GM23338 (cell line): ENCODE measurements at regions not wholly inside any gene's neighbourhood (a gene's known extent, or its start where the extent isn't known, plus 50 kb on each side); places are given as distances from the start of the nearest gene placed in this dataset.

Experiments used
- ATAC-seq: fragments of 200-7000 bp; cut with Tn5 transposase; 3 replicates; pipeline ENCODE4 v1.9.1; 2020
- DNase-seq: peaks from one replicate; pipeline ENCODE4 v3.0.0-alpha.2; 2015; ENCODE audit warnings: low spot score
- H2AFZ ChIP-seq: fragments of 200-600 bp; sonication (generic); 2 replicates; pipeline ENCODE4 v1.8.0; 2016; ENCODE audit warnings: antibody characterized with exemption, mild to moderate bottlenecking, moderate library complexity
- H3F3A ChIP-seq: fragments of 200-600 bp; sonication (generic); replicated peaks from 2 replicates; pipeline ENCODE4 v1.8.0; 2017; ENCODE audit warnings: antibody characterized with exemption, mixed run types, low read depth
- H3K27ac ChIP-seq: fragments of 200-600 bp; sonication (generic); 2 replicates; pipeline ENCODE4 v1.6.1; 2016; ENCODE audit warnings: low read depth
- H3K27me3 ChIP-seq: fragments of 200-600 bp; sonication (generic); 2 replicates; pipeline ENCODE4 v1.8.0; 2016; ENCODE audit warnings: mild to moderate bottlenecking, mixed run types, moderate library complexity; ENCODE audit not compliant: insufficient read depth
- H3K36me3 ChIP-seq: fragments of 200-600 bp; sonication (generic); 2 replicates; pipeline ENCODE4 v1.8.0; 2016; ENCODE audit warnings: mild to moderate bottlenecking; ENCODE audit not compliant: insufficient read depth
- H3K4me1 ChIP-seq: fragments of 200-600 bp; sonication (generic); 2 replicates; pipeline ENCODE4 v1.8.0; 2016; ENCODE audit warnings: mild to moderate bottlenecking, moderate library complexity; ENCODE audit not compliant: insufficient read depth
- H3K4me2 ChIP-seq: fragments of 200-600 bp; sonication (generic); 2 replicates; pipeline ENCODE4 v1.7.1; 2017; ENCODE audit warnings: mixed run types
- H3K4me3 ChIP-seq: fragments of 200-600 bp; sonication (generic); 2 replicates; pipeline ENCODE4 v1.6.1; 2016; ENCODE audit warnings: mixed run types
- H3K79me2 ChIP-seq: fragments of 200-600 bp; sonication (generic); replicated peaks from 2 replicates; pipeline ENCODE4 v1.8.0; 2017; ENCODE audit warnings: mild to moderate bottlenecking; ENCODE audit not compliant: insufficient read depth
- H3K9me2 ChIP-seq: fragments of 200-600 bp; sonication (generic); 2 replicates; pipeline ENCODE4 v1.8.0; 2017; ENCODE audit not compliant: insufficient read depth
- H4K20me1 ChIP-seq: fragments of 200-600 bp; sonication (generic); replicated peaks from 2 replicates; pipeline ENCODE4 v1.8.0; 2017; ENCODE audit warnings: mild to moderate bottlenecking; ENCODE audit not compliant: insufficient read depth
- H3K27ac Mint-ChIP-seq: 2 replicates; pipeline ENCODE4 v1.8.0; 2020; ENCODE audit warnings: inconsistent platforms, mild to moderate bottlenecking, moderate library complexity, mixed read lengths
- H3K27me3 Mint-ChIP-seq: 3 replicates; pipeline ENCODE4 v1.8.0; 2022; ENCODE audit warnings: low read depth, mild to moderate bottlenecking, moderate library complexity, mixed read lengths, inconsistent platforms; ENCODE audit not compliant: insufficient read depth, poor library complexity
- H3K36me3 Mint-ChIP-seq: 3 replicates; pipeline ENCODE4 v1.8.0; 2021; ENCODE audit warnings: low read depth, mild to moderate bottlenecking, inconsistent platforms, moderate library complexity, mixed read lengths
- H3K4me1 Mint-ChIP-seq: 3 replicates; pipeline ENCODE4 v1.8.0; 2020; ENCODE audit warnings: mild to moderate bottlenecking, inconsistent platforms, mixed read lengths
- H3K4me3 Mint-ChIP-seq: 3 replicates; pipeline ENCODE4 v1.8.0; 2021; ENCODE audit warnings: moderate library complexity, mild to moderate bottlenecking, inconsistent platforms, mixed read lengths
- H3K9me3 Mint-ChIP-seq: 3 replicates; pipeline ENCODE4 v1.8.0; 2020; ENCODE audit warnings: moderate library complexity, mild to moderate bottlenecking, inconsistent platforms, mixed read lengths
- CREB1 ChIP-seq: fragments of 250-450 bp; sonication (Bioruptor Pico); IDR thresholded peaks from 2 replicates; pipeline ENCODE4 v1.5.0; 2020; ENCODE audit warnings: low read depth, mild to moderate bottlenecking, moderate library complexity
- JUNB ChIP-seq: IDR thresholded peaks from one replicate; pipeline ENCODE4 v1.6.1; 2016; ENCODE audit warnings: antibody characterized with exemption; ENCODE audit not compliant: unreplicated experiment
- POLR2AphosphoS5 ChIP-seq: IDR thresholded peaks from 2 replicates; pipeline ENCODE4 v1.6.1; 2016; ENCODE audit warnings: antibody characterized with exemption, low read depth
- ZNF114 ChIP-seq: fragments of 250-450 bp; sonication (Bioruptor Pico); IDR thresholded peaks from 2 replicates; pipeline ENCODE4 v1.5.0; 2020; ENCODE audit warnings: mild to moderate bottlenecking, moderate library complexity
- ZNF331 ChIP-seq: fragments of 250-450 bp; sonication (Bioruptor Pico); IDR thresholded peaks from 2 replicates; pipeline ENCODE4 v1.5.0; 2020; ENCODE audit warnings: low read depth, mild to moderate bottlenecking, moderate library complexity
- TF ChIP-seq, protein P1 (sequence below): fragments of 250-450 bp; sonication (Bioruptor Pico); IDR thresholded peaks from 2 replicates; pipeline ENCODE4 v1.5.0; 2020; ENCODE audit warnings: mild to moderate bottlenecking, moderate library complexity
- TF ChIP-seq, protein P2 (sequence below): IDR thresholded peaks from 2 replicates; pipeline ENCODE4 v1.6.1; 2016; ENCODE audit warnings: antibody characterized with exemption

DNA sequence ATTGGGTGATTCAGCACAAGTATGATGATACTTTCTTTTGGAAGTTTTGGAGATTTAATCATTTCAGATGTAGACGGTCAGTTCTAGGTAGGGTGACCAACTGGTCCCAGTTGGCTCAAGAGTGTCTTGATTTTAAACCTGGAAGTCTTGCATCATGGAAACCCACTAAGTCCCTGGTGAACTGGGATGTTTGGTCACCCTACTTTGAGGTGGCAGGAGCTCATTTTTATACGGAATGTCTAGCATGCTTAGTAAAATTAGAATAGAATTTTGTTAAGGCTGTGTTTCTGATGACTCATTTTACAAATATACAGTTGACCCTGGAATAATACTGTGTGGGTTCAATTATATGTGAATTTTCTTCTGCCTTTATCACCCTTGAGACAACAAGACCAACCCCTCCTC is 61.5 kb upstream of the DOCK10 start (continued):
- TF ChIP-seq, protein P1, sequence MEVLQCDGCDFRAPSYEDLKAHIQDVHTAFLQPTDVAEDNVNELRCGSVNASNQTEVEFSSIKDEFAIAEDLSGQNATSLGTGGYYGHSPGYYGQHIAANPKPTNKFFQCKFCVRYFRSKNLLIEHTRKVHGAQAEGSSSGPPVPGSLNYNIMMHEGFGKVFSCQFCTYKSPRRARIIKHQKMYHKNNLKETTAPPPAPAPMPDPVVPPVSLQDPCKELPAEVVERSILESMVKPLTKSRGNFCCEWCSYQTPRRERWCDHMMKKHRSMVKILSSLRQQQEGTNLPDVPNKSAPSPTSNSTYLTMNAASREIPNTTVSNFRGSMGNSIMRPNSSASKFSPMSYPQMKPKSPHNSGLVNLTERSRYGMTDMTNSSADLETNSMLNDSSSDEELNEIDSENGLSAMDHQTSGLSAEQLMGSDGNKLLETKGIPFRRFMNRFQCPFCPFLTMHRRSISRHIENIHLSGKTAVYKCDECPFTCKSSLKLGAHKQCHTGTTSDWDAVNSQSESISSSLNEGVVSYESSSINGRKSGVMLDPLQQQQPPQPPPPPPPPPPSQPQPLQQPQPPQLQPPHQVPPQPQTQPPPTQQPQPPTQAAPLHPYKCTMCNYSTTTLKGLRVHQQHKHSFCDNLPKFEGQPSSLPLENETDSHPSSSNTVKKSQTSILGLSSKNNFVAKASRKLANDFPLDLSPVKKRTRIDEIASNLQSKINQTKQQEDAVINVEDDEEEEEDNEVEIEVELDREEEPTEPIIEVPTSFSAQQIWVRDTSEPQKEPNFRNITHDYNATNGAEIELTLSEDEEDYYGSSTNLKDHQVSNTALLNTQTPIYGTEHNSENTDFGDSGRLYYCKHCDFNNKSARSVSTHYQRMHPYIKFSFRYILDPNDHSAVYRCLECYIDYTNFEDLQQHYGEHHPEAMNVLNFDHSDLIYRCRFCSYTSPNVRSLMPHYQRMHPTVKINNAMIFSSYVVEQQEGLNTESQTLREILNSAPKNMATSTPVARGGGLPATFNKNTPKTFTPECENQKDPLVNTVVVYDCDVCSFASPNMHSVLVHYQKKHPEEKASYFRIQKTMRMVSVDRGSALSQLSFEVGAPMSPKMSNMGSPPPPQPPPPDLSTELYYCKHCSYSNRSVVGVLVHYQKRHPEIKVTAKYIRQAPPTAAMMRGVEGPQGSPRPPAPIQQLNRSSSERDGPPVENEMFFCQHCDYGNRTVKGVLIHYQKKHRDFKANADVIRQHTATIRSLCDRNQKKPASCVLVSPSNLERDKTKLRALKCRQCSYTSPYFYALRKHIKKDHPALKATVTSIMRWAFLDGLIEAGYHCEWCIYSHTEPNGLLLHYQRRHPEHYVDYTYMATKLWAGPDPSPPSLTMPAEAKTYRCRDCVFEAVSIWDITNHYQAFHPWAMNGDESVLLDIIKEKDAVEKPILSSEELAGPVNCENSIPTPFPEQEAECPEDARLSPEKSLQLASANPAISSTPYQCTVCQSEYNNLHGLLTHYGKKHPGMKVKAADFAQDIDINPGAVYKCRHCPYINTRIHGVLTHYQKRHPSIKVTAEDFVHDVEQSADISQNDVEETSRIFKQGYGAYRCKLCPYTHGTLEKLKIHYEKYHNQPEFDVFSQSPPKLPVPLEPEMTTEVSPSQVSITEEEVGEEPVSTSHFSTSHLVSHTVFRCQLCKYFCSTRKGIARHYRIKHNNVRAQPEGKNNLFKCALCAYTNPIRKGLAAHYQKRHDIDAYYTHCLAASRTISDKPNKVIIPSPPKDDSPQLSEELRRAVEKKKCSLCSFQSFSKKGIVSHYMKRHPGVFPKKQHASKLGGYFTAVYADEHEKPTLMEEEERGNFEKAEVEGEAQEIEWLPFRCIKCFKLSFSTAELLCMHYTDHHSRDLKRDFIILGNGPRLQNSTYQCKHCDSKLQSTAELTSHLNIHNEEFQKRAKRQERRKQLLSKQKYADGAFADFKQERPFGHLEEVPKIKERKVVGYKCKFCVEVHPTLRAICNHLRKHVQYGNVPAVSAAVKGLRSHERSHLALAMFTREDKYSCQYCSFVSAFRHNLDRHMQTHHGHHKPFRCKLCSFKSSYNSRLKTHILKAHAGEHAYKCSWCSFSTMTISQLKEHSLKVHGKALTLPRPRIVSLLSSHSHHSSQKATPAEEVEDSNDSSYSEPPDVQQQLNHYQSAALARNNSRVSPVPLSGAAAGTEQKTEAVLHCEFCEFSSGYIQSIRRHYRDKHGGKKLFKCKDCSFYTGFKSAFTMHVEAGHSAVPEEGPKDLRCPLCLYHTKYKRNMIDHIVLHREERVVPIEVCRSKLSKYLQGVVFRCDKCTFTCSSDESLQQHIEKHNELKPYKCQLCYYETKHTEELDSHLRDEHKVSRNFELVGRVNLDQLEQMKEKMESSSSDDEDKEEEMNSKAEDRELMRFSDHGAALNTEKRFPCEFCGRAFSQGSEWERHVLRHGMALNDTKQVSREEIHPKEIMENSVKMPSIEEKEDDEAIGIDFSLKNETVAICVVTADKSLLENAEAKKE (CRISPR knock-in tag): no peak
- TF ChIP-seq JUNB (no peak), ZNF331 (CRISPR knock-in tag) (no peak), POLR2AphosphoS5 (no peak), CREB1 (CRISPR knock-in tag) (no peak), ZNF114 (no peak)
- TF ChIP-seq, protein P2, sequence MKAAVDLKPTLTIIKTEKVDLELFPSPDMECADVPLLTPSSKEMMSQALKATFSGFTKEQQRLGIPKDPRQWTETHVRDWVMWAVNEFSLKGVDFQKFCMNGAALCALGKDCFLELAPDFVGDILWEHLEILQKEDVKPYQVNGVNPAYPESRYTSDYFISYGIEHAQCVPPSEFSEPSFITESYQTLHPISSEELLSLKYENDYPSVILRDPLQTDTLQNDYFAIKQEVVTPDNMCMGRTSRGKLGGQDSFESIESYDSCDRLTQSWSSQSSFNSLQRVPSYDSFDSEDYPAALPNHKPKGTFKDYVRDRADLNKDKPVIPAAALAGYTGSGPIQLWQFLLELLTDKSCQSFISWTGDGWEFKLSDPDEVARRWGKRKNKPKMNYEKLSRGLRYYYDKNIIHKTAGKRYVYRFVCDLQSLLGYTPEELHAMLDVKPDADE: no peak

DNA sequence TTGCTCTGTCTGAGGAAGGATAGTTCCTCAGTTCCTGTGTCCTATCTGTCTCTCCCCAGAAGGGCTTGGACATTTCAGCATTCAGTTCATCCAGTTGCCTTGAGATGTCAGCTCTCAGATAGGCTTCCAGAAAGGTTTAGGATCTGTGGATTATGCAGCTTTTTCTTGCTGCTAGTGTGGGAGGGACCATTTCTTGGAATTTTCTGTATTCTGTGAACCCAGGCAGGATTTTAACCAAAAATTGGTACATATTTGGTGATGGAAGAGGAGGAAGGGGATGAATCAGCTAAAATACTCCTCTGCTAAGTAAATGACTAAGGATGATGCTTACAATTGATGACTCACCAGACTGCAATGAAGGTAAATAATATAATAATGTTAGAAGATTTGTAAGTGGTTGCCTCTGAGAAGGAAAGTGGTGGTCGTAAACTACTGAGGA is 58.6 kb upstream of the DOCK10 start:
- Mint-ChIP-seq H3K4me3 (no peak overlapping the region), H3K27ac (no peak overlapping the region), H3K9me3 (no peaks in the 10 kb centered on the region), H3K36me3 (no peaks in the 10 kb centered on the region), H3K4me1 (peaks cover 8% of the 10 kb centered on the region; the same call in 2 of the 3 replicates), H3K27me3 (no peaks in the 10 kb centered on the region)
- Histone ChIP-seq H3K4me3 (no peak overlapping the region), H3K27me3 (no peaks in the 10 kb centered on the region), H3K36me3 (no peaks in the 10 kb centered on the region), H3F3A (no peaks in the 10 kb centered on the region), H4K20me1 (no peaks in the 10 kb centered on the region), H3K9me2 (no peaks in the 10 kb centered on the region), H3K4me2 (no peak overlapping the region), H3K79me2 (no peaks in the 10 kb centered on the region), H2AFZ (peak overlapping the region; percentile 33; the same call in 1 of the 2 replicates), H3K27ac (no peak overlapping the region), H3K4me1 (0 out of 2 replicates have a peak, but pooled peaks cover 11% of the 10 kb centered on the region)
- ATAC-seq: no peak
- no peak for DNase-seq
- TF ChIP-seq, protein P1 (CRISPR knock-in tag): no peak
